MM.1S (cell line): ENCODE measurements at regions not wholly inside any gene's neighbourhood (a gene's known extent, or its start where the extent isn't known, plus 50 kb on each side); places are given as distances from the start of the nearest gene placed in this dataset.

Experiments used
- CTCF ChIP-seq: fragments of 300-600 bp; sonication (generic); IDR thresholded peaks from 2 replicates; pipeline ENCODE4 v1.5.1; 2016; ENCODE audit warnings: antibody characterized with exemption, low read length, mixed read lengths
- EZH2 ChIP-seq: fragments of 300-600 bp; sonication (generic); optimal IDR thresholded peaks from 2 replicates; pipeline ENCODE3; 2017; ENCODE audit warnings: low read depth, mild to moderate bottlenecking, antibody characterized with exemption, low read length, mixed read lengths

- no peak for TF ChIP-seq CTCF
- TF ChIP-seq EZH2: no peak
These were observed 389.9 kb downstream of the TNS1 start for GRCh38 chr2:217612920-217613319.
